Left ventricle myocardium inferior (tissue), 1 donor: ENCODE measurements at regions not wholly inside any gene's neighbourhood (a gene's known extent, or its start where the extent isn't known, plus 50 kb on each side); places are given as distances from the start of the nearest gene placed in this dataset.

Experiments used
- DNase-seq: peaks from one replicate; pipeline ENCODE4 v3.0.0-alpha.2; 2020
- H3K27ac ChIP-seq: fragments of 200-600 bp; replicated peaks from 2 replicates; pipeline ENCODE4 v1.8.0; 2021
- H3K27me3 ChIP-seq: fragments of 200-600 bp; 2 replicates; pipeline ENCODE4 v1.8.0; 2021; ENCODE audit warnings: low read depth
- H3K36me3 ChIP-seq: fragments of 200-600 bp; 2 replicates; pipeline ENCODE4 v1.8.0; 2021
- H3K4me1 ChIP-seq: fragments of 200-600 bp; 2 replicates; pipeline ENCODE4 v1.8.0; 2021
- H3K4me3 ChIP-seq: fragments of 200-600 bp; 2 replicates; pipeline ENCODE4 v1.8.0; 2021; ENCODE audit warnings: mild to moderate bottlenecking, moderate library complexity
- H3K9me3 ChIP-seq: fragments of 200-600 bp; replicated peaks from 2 replicates; pipeline ENCODE4 v1.8.0; 2021
- intact Hi-C: fragments of 100-400 bp; cut with micrococcal nuclease; formaldehyde crosslinking; loops from one replicate; pipeline ENCODE4 v1.11.0; 2022
- TF ChIP-seq, protein P1 (sequence below): fragments of 200-600 bp; IDR thresholded peaks from 2 replicates; pipeline ENCODE4 v1.8.0; 2021; ENCODE audit warnings: antibody characterized with exemption, mild to moderate bottlenecking, borderline replicate concordance
- donor health status: DM: no; HTN: yes; CAD: no; lungs with severe emphysema.

DNA sequence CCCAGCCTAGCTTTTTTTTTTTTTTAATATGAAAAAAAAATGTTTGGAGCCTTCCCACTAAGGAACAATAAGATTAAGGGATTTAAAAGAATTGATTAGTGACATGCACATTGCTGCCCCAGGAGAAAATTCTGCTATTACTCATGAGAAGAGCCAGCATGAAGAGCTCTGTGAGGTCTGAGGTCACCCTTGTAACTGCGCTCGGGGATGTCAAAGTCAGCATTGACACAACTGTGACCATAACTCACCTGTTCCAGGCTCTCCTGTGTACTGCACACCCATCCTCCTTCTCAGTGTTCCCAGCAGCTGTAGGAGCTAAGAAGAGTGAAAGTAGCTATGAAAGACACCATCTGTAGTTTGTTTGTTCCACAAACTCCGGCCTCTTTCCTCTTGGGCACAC is 109.8 kb upstream of the FGF3 start:
- Histone ChIP-seq H3K4me3 (no peak overlapping the region), H3K4me1 (peaks cover 10% of the 10 kb centered on the region), H3K9me3 (no peaks in the 10 kb centered on the region), H3K27ac (no peak overlapping the region), H3K27me3 (peaks cover 84% of the 10 kb centered on the region), H3K36me3 (no peaks in the 10 kb centered on the region)
- no peak for DNase-seq
- TF ChIP-seq, protein P1, sequence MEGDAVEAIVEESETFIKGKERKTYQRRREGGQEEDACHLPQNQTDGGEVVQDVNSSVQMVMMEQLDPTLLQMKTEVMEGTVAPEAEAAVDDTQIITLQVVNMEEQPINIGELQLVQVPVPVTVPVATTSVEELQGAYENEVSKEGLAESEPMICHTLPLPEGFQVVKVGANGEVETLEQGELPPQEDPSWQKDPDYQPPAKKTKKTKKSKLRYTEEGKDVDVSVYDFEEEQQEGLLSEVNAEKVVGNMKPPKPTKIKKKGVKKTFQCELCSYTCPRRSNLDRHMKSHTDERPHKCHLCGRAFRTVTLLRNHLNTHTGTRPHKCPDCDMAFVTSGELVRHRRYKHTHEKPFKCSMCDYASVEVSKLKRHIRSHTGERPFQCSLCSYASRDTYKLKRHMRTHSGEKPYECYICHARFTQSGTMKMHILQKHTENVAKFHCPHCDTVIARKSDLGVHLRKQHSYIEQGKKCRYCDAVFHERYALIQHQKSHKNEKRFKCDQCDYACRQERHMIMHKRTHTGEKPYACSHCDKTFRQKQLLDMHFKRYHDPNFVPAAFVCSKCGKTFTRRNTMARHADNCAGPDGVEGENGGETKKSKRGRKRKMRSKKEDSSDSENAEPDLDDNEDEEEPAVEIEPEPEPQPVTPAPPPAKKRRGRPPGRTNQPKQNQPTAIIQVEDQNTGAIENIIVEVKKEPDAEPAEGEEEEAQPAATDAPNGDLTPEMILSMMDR, result no peak
- intact Hi-C loops, result no loop called here

DNA sequence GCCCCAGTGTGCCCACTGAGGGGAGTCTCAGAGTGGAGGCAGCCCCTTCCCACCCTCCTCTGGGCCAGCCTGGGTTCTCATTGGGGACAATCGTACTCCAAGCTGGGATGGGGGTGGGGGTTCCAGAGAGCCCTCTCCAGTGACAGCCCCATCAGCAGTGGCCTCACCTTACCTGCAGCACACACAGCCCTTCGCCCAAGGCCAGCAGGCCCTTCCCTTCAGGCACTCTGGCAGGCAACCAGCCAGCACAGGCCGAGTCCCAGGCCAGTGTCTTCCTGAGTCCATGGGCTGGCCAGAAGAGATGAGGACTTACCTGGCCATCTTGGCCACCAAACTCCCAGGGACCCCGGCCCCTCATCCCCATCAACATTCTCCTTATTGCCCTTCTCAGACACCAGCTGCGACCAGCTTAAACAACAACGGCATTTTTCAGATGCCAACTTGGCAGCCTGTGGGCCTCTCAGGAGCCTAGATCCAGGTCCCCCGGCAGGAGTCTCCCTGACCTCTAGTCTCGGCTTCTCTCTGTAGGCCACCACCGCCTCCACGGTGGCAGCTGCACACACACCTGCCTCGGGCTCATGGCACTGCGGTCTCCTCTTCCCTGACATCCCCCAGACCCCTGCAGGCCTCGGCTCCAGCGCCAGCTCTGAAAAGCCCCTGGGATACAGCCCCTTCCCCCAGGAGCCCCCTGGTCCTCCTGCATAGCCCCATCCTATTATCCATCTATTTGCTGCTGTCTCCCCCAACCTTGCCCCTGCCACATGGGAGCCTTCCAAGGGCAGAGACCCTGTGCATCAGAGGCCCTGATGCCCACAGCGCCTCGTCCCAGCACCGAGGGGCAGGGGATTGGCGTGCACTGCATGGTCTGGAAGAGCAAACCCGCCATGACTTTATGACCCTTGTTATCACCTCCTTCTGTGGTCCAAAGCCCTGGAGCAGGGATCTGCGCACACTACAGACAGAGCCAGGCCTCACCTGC is 111.2 kb upstream of the FGF3 start:
- intact Hi-C loops, result no loop called here
- H3K4me3 ChIP-seq, result no peak overlapping the region
- DNase-seq, result no peak
- H3K9me3 ChIP-seq, result no peaks in the 10 kb centered on the region
- no peaks in the 10 kb centered on the region for H3K36me3 ChIP-seq
- H3K27ac ChIP-seq, result no peak overlapping the region
- TF ChIP-seq, protein P1, result no peak
- peaks cover 9% of the 10 kb centered on the region for H3K4me1 ChIP-seq
- peaks cover 72% of the 10 kb centered on the region for H3K27me3 ChIP-seq

DNA sequence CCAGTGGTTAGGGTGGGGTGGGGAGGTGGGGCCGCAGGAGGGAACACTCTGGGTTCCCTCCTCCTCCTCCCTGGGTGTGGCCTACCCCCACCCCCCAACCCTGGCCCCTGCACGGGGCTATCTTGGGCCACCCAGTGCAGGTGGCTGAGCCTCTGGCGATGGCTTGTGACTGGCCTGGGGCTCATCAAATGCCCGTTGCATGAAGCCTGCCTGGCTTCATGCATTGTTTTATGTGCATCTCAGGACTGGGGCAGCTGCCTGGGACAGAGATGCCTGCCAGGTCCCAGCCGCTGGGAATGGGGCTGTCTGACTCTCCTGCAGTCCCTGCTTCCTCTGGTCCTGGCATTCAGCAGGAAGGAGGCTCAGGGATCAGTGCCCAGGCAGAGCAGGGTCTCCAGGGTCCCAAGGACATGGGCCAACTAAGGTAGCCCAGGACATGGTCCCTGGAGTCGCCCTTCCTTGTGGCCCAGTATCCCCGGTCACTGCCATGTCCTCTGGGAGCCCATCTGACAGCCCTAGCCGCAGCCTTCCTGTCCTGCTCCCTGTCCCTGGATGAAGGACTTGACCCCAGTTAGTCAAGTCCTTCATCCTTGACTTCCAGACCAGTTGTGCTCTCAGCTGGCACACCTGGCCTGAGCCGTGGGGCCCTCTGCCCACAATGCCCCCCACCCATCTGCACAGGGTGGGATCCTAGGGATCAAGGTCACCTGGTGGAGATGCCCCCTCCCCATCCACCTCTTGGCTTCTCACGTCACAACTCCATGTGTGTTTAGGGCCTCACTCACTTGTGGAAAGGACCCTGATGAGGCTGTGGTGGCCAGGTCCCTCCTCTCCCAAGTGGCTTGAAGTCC is 112.1 kb upstream of the FGF3 start:
- Histone ChIP-seq H3K27ac (no peak overlapping the region), H3K4me3 (no peak overlapping the region), H3K27me3 (peaks cover 62% of the 10 kb centered on the region), H3K9me3 (no peaks in the 10 kb centered on the region), H3K4me1 (peaks cover under 1% of the 10 kb centered on the region), H3K36me3 (no peaks in the 10 kb centered on the region)
- no peak for DNase-seq
- intact Hi-C loops, result no loop called here
- TF ChIP-seq, protein P1, result no peak

DNA sequence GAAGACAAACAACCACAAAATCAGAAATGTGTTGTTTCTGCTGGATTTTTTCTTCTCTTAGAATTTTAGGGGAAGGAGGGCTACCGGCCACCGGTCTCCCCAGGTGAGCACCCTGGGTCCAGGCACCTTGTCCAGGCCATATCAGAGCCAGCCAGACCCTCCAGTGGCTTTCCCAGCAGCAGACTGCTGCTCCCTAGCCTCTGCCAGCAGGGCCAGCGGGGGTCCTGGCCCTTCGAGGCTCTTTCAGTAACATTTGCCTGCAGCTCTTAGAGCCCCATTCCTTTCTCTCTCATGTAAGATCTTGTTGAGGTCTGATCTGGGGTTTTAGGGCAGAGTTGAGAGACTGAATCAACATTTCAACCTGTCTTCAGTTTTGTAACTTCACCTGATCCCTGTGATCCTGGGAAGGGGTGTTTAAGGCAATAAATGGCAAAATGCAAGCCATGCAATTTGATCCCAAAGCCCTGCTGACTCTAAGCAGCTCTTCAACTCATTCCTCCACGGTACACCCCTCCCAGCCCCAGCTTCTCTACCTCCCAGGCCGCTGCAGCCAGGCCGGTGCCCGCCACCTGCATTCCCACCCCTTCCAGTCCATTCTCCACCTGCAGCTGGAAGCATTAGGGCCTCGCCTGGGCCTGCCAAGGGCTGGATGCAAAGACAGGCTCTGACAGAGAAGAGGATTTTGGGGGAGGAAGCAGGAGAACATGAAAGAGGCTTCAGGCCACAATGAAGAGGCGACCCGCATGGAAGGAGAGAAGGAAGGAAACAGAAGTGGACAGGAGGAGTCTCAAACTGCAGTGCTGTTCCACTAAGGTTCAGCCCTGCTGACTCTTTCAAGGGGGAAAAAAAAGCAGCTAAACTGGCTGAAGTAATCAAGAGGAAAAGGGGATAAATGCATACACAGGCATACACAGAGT is 113.0 kb upstream of the FGF3 start:
- H3K27me3 ChIP-seq, result peaks cover 53% of the 10 kb centered on the region
- TF ChIP-seq, protein P1, result no peak
- no peak overlapping the region for H3K4me3 ChIP-seq
- intact Hi-C loops, result no loop called here
- no peaks in the 10 kb centered on the region for H3K4me1 ChIP-seq
- DNase-seq, result peak; percentile 4
- no peak overlapping the region for H3K27ac ChIP-seq
- H3K36me3 ChIP-seq, result no peaks in the 10 kb centered on the region
- H3K9me3 ChIP-seq, result no peaks in the 10 kb centered on the region
